Activated T-helper 17 cell treated with anti-CD3 and anti-CD28 coated beads, Interleukin-2, amount 50 U/mL, for 72 hours (primary cell): ENCODE measurements at regions not wholly inside any gene's neighbourhood (a gene's known extent, or its start where the extent isn't known, plus 50 kb on each side); places are given as distances from the start of the nearest gene placed in this dataset.

ENCODE experiments used
- ATAC-seq: fragments of 150-1000 bp; cut with Tn5 transposase; replicated peaks from 2 replicates; pipeline ENCODE4 v1.10.0; 2021; ENCODE audit warnings: mild to moderate bottlenecking, moderate library complexity
- H3K27ac Mint-ChIP-seq: one replicate; pipeline ENCODE4 v1.8.0; 2022; ENCODE audit warnings: mixed read lengths
- H3K27me3 Mint-ChIP-seq: one replicate; pipeline ENCODE4 v1.8.0; 2022; ENCODE audit warnings: mixed read lengths
- H3K36me3 Mint-ChIP-seq: one replicate; pipeline ENCODE4 v1.8.0; 2022; ENCODE audit warnings: low read depth, mild to moderate bottlenecking, mixed read lengths
- H3K4me1 Mint-ChIP-seq: one replicate; pipeline ENCODE4 v1.8.0; 2022; ENCODE audit warnings: mixed read lengths
- H3K4me3 Mint-ChIP-seq: one replicate; pipeline ENCODE4 v1.8.0; 2022; ENCODE audit warnings: mild to moderate bottlenecking, mixed read lengths
- H3K9me3 Mint-ChIP-seq: one replicate; pipeline ENCODE4 v1.8.0; 2022; ENCODE audit warnings: mixed read lengths

- Mint-ChIP-seq H3K36me3 (no peaks in the 10 kb centered on the region), H3K27ac (no peak overlapping the region)
These were observed 399.8 kb downstream of the SEC14L1 start for GRCh38 chr17:77540531-77540930.

DNA sequence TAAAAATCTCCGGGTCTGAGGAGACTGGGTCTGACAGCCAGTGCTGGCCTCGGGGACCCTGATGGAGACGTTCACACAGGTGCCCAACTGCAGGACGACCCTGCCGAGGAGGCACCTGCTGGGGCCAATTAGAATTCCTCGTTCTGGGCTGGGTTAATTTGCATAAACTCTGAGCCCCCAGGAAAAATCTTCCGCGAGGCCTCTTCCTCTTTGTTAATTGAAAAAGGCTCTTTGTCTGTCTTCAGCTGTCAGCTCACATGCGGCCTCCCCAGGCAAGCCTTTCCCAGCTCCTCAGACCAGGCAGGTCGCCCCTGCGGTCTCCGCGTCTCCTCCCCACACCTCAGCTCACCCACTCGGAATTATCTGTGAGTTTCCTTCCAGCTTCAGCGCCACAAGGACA lies 400.2 kb downstream of the SEC14L1 start:
- no peaks in the 10 kb centered on the region for H3K36me3 Mint-ChIP-seq
- H3K27ac Mint-ChIP-seq, result no peak overlapping the region
- H3K27me3 Mint-ChIP-seq, result peaks cover 13% of the 10 kb centered on the region
- H3K4me3 Mint-ChIP-seq, result no peak overlapping the region
- no peak for ATAC-seq
- no peaks in the 10 kb centered on the region for H3K4me1 Mint-ChIP-seq
- no peaks in the 10 kb centered on the region for H3K9me3 Mint-ChIP-seq

More at GRCh38 chr17:77540531-77540930, 399.8 kb downstream of the SEC14L1 start:
- Mint-ChIP-seq H3K27me3 (peaks cover 13% of the 10 kb centered on the region), H3K4me3 (no peak overlapping the region), H3K4me1 (no peaks in the 10 kb centered on the region), H3K9me3 (no peaks in the 10 kb centered on the region)
- ATAC-seq, result no peak

DNA sequence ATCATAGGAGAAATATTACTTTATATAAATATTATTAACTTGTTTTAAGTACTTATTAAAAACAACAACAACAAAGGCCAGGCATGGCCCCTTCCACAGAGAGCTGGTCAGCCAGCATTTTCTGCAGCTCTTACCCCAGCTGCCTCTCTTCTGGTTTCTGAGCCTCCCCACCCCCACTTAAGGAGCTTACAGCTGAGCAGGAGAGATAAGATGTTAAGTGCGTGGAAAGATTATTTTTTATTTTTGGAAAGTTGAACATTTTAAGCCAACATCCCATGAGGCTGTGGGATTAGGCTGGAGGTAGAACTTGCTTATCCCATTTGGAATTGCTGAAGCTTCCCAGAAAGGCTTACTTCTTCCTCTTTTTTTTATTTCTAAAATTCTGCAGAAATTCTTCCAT lies 401.2 kb downstream of the SEC14L1 start:
- Mint-ChIP-seq H3K9me3 (no peaks in the 10 kb centered on the region), H3K36me3 (no peaks in the 10 kb centered on the region), H3K4me3 (no peak overlapping the region), H3K4me1 (no peaks in the 10 kb centered on the region), H3K27ac (no peak overlapping the region), H3K27me3 (peaks cover 13% of the 10 kb centered on the region)
- no peak for ATAC-seq

- Mint-ChIP-seq H3K27ac (no peak overlapping the region), H3K27me3 (peaks cover 13% of the 10 kb centered on the region), H3K36me3 (no peaks in the 10 kb centered on the region), H3K9me3 (no peaks in the 10 kb centered on the region), H3K4me3 (no peak overlapping the region), H3K4me1 (no peaks in the 10 kb centered on the region)
- peak; percentile 83 for ATAC-seq
These were observed 402.1 kb downstream of the SEC14L1 start for GRCh38 chr17:77542551-77543490.

DNA sequence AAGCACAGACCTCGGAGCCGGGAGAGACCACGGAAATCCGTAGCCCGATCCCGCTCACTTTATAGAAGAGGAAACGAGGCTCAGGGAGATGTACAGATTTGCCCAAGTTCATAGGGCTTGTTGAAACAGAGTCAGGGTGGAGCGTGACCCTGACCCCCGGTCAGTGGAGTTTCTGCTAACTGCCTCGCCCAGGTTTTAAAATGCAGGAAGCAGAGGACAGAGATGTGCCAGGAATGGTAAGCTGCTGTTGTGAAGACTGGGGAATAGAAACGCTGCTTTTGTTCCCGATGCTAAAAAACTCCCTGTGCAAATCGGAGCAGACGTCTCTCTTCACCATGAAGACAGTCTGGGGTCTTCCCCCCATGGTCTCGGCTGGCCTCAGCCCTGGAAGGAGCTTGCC lies 403.0 kb downstream of the SEC14L1 start:
- H3K27ac Mint-ChIP-seq, result no peak overlapping the region
- H3K9me3 Mint-ChIP-seq, result no peaks in the 10 kb centered on the region
- no peak overlapping the region for H3K4me3 Mint-ChIP-seq
- H3K4me1 Mint-ChIP-seq, result no peaks in the 10 kb centered on the region
- H3K27me3 Mint-ChIP-seq, result peaks cover 9% of the 10 kb centered on the region
- no peaks in the 10 kb centered on the region for H3K36me3 Mint-ChIP-seq
- no peak for ATAC-seq

GRCh38 chr17:77544347-77545110 lies 403.8 kb downstream of the SEC14L1 start:
- ATAC-seq, result no peak
- Mint-ChIP-seq H3K4me3 (no peak overlapping the region), H3K27ac (no peak overlapping the region), H3K36me3 (no peaks in the 10 kb centered on the region), H3K9me3 (no peaks in the 10 kb centered on the region), H3K4me1 (no peaks in the 10 kb centered on the region), H3K27me3 (peaks cover 9% of the 10 kb centered on the region)

GRCh38 chr17:77546772-77547241 lies 406.0 kb downstream of the SEC14L1 start:
- Mint-ChIP-seq H3K4me3 (no peak overlapping the region), H3K27me3 (no peaks in the 10 kb centered on the region), H3K36me3 (no peaks in the 10 kb centered on the region), H3K9me3 (no peaks in the 10 kb centered on the region), H3K4me1 (no peaks in the 10 kb centered on the region), H3K27ac (no peak overlapping the region)
- no peak for ATAC-seq

- no peak for ATAC-seq
- no peak overlapping the region for H3K4me3 Mint-ChIP-seq
- H3K27me3 Mint-ChIP-seq, result no peaks in the 10 kb centered on the region
- H3K36me3 Mint-ChIP-seq, result no peaks in the 10 kb centered on the region
- H3K9me3 Mint-ChIP-seq, result no peaks in the 10 kb centered on the region
- H3K4me1 Mint-ChIP-seq, result no peaks in the 10 kb centered on the region
- no peak overlapping the region for H3K27ac Mint-ChIP-seq
These were observed 408.2 kb downstream of the SEC14L1 start for GRCh38 chr17:77548967-77549366.

- no peak for ATAC-seq
- H3K27me3 Mint-ChIP-seq, result no peaks in the 10 kb centered on the region
- no peak overlapping the region for H3K27ac Mint-ChIP-seq
- no peak overlapping the region for H3K4me3 Mint-ChIP-seq
- no peaks in the 10 kb centered on the region for H3K9me3 Mint-ChIP-seq
- no peaks in the 10 kb centered on the region for H3K4me1 Mint-ChIP-seq
- no peaks in the 10 kb centered on the region for H3K36me3 Mint-ChIP-seq
These were observed 408.7 kb upstream of the TNRC6C start for GRCh38 chr17:77549726-77550366.

GRCh38 chr17:77553459-77554066 lies 404.9 kb upstream of the TNRC6C start:
- H3K4me1 Mint-ChIP-seq, result no peaks in the 10 kb centered on the region
- no peak overlapping the region for H3K27ac Mint-ChIP-seq
- H3K4me3 Mint-ChIP-seq, result no peak overlapping the region
- H3K9me3 Mint-ChIP-seq, result no peaks in the 10 kb centered on the region
- peaks cover 2% of the 10 kb centered on the region for H3K27me3 Mint-ChIP-seq
- ATAC-seq, result no peak
- H3K36me3 Mint-ChIP-seq, result no peaks in the 10 kb centered on the region

DNA sequence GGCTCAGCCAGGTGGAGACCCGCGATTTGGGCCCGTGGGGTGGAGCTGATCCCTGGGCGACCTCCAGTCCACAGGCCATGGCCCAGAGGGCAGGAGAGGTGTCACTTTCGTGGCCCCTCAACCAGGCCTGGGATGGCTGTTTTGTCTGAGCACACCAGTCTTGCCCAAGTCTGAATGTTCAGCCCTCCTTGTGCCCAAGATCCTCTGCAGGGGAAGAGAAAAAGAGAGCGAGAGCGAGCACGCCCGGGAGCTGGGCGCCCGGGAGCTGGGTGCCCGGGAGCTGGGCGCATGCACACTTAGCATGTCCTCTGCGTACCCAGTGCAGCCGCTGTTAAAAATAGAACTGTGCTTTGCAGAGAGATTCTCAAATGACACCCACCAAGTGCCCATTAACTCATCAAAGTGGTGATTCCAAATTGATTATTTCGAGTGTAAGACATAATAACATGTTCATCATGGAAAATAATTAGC lies 403.3 kb upstream of the TNRC6C start:
- Mint-ChIP-seq H3K9me3 (no peaks in the 10 kb centered on the region), H3K4me3 (no peak overlapping the region), H3K4me1 (no peaks in the 10 kb centered on the region), H3K36me3 (no peaks in the 10 kb centered on the region), H3K27me3 (peaks cover 8% of the 10 kb centered on the region), H3K27ac (no peak overlapping the region)
- no peak for ATAC-seq

GRCh38 chr17:77555741-77556291 lies 402.7 kb upstream of the TNRC6C start:
- Mint-ChIP-seq H3K36me3 (no peaks in the 10 kb centered on the region), H3K4me3 (no peak overlapping the region), H3K27ac (no peak overlapping the region), H3K27me3 (peaks cover 11% of the 10 kb centered on the region), H3K4me1 (no peaks in the 10 kb centered on the region), H3K9me3 (no peaks in the 10 kb centered on the region)
- no peak for ATAC-seq

DNA sequence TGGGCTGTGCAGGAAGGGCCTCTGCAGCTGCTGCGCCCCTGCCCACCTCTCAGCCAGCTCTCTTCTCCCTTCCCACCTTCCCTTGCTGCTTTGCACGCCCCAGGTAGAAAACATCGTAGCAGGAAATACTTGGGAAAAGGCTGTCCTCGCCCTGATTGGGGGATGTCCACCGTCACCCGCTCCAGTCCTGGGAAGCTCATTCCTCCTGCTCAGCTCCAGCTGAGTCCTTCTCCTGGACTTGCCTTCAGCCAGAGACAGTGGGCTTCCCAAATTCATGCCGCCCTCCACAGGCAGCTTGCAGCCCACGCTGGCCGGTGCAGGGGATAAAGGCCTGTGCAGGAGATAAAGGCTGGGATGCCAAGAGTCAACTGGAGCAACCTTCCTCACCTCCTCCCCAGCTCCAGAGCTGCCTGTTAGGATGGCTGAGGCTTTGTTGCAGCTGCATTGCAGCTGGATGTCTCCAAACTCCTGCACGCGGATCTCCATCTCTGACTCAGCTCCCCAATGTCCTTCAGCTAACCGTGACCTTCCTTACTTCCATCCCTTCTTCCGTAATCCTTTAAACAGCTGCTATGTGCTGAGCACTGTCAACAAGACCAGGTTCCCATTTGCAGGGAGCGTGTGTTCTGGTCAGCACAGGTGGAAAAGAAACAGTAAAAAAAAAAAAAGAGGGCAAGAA lies 402.0 kb upstream of the TNRC6C start:
- Mint-ChIP-seq H3K27ac (no peak overlapping the region), H3K4me3 (no peak overlapping the region)

More for the DNA sequence above, 402.0 kb upstream of the TNRC6C start:
- no peaks in the 10 kb centered on the region for H3K9me3 Mint-ChIP-seq
- no peaks in the 10 kb centered on the region for H3K4me1 Mint-ChIP-seq
- no peaks in the 10 kb centered on the region for H3K36me3 Mint-ChIP-seq
- peaks cover 11% of the 10 kb centered on the region for H3K27me3 Mint-ChIP-seq
- ATAC-seq, result no peak
